ACC112 (cell line): ENCODE measurements at regions not wholly inside any gene's neighbourhood (a gene's known extent, or its start where the extent isn't known, plus 50 kb on each side); places are given as distances from the start of the nearest gene placed in this dataset.

ENCODE experiments used
- H2AFZ ChIP-seq: fragments of 200-600 bp; sonication (generic); one replicate; pipeline ENCODE4 v1.6.0; 2017; ENCODE audit warnings: antibody characterized with exemption, low read length; ENCODE audit not compliant: unreplicated experiment
- H3K27ac ChIP-seq: fragments of 200-600 bp; sonication (generic); 2 replicates; pipeline ENCODE4 v1.5.1; 2014; ENCODE audit warnings: low read depth, mild to moderate bottlenecking, antibody characterized with exemption, low read length, moderate library complexity
- H3K27me3 ChIP-seq: fragments of 200-600 bp; sonication (generic); 2 replicates; pipeline ENCODE4 v1.6.1; 2014; ENCODE audit warnings: mild to moderate bottlenecking, antibody characterized with exemption, low read length, moderate library complexity, mixed read lengths; ENCODE audit not compliant: insufficient read depth
- H3K36me3 ChIP-seq: fragments of 200-600 bp; sonication (generic); 2 replicates; pipeline ENCODE4 v1.6.1; 2016; ENCODE audit warnings: mild to moderate bottlenecking, antibody characterized with exemption, low read length, moderate library complexity, mixed read lengths; ENCODE audit not compliant: insufficient read depth
- H3K4me1 ChIP-seq: fragments of 200-600 bp; sonication (generic); one replicate; pipeline ENCODE4 v1.6.1; 2016; ENCODE audit warnings: low read length, mixed read lengths; ENCODE audit not compliant: insufficient read depth, unreplicated experiment, control insufficient read depth
- H3K4me3 ChIP-seq: fragments of 200-600 bp; sonication (generic); 2 replicates; pipeline ENCODE4 v1.5.1; 2014; ENCODE audit warnings: mild to moderate bottlenecking, low read depth, low read length
- H3K79me2 ChIP-seq: fragments of 200-600 bp; sonication (generic); one replicate; pipeline ENCODE4 v1.6.0; 2016; ENCODE audit warnings: low read length; ENCODE audit not compliant: control insufficient read depth, unreplicated experiment, insufficient read depth

DNA sequence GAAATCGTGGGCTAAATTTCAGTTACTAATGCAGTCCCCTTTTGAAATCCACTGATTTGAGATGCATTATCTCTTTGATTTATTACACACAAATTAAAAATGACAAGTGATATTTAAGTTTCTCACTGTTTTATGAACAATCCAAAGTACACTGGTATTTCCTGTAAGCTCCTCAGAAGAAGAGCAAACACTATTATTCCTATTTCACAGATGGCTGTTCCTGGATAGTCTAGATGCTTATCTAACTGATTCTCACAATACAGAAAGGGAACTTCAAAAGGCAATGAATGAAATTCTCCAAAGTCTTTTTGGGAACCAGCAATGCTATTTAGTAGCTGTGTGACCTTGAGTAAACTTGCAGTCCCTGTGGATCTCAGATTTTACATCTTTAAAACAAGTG, 404.7 kb upstream of the DAB2 start:
- Histone ChIP-seq H3K4me1 (no peaks in the 10 kb centered on the region), H3K27me3 (no peaks in the 10 kb centered on the region), H2AFZ (no peak overlapping the region), H3K27ac (no peak overlapping the region), H3K36me3 (no peaks in the 10 kb centered on the region), H3K79me2 (no peaks in the 10 kb centered on the region), H3K4me3 (no peak overlapping the region)

GRCh38 chr5:39826051-39826450, 401.3 kb upstream of the DAB2 start:
- Histone ChIP-seq H3K27ac (no peak overlapping the region), H3K4me3 (no peak overlapping the region), H3K79me2 (no peaks in the 10 kb centered on the region), H3K36me3 (no peaks in the 10 kb centered on the region), H3K27me3 (no peaks in the 10 kb centered on the region), H3K4me1 (no peaks in the 10 kb centered on the region), H2AFZ (no peak overlapping the region)

DNA sequence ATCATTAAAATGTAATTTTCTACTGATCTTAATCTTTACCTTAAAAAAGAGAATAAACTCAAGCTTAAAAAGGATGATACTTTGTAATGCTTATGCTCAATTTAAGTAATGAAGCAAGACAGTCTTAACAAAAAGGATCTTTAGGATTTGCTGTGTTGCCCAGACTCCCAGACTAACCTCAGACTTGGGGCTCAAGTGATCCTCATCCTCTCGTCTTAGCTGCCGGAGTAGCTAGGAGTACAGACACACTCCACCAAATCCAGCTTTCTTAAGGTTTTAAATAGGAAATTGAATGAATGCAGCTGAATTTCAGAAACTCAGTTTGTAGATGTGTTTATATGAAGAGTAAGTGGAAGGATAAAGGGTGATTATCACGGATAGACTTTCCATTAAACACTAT, 400.5 kb upstream of the DAB2 start:
- no peak overlapping the region for H2AFZ ChIP-seq
- no peaks in the 10 kb centered on the region for H3K79me2 ChIP-seq
- no peaks in the 10 kb centered on the region for H3K4me1 ChIP-seq
- no peak overlapping the region for H3K4me3 ChIP-seq
- H3K27ac ChIP-seq, result no peak overlapping the region
- no peaks in the 10 kb centered on the region for H3K36me3 ChIP-seq
- H3K27me3 ChIP-seq, result no peaks in the 10 kb centered on the region

DNA sequence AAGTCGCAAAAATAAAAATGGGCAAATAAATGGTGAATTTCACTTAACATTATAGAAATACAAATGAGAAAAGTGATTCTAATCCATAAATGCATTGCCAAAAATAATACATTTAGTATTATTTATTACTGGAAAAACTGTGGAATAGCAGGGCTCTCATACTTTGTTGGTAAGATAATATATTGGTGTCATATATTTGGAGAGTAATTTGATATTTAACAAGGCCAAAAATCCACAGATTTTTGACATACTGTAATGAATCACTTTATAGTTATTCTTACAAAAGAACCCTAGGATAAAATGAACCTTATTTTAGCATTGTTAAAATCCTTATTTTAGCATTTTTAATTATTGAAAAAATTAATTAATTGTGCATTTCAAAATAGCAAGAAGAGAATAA, 397.2 kb upstream of the DAB2 start:
- H3K4me1 ChIP-seq, result no peaks in the 10 kb centered on the region

DNA sequence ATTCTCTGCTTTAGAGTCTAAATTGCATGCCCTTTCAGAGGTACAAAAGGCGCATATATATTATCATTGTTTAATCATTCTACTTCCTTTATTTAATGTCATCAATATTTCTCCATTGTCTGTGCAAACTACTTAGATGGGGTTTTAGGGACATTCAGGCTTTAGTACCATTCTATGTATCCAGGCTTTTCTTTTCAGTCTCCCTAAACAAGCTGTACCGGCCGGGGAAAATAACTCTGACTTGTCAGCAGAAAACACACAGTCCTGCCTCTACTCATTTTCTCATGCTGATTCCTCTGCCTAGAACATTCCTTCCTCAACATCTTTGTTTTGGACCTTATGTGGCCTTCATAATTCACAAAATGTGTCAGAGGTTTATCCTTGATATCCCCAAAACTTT, 392.1 kb upstream of the DAB2 start:
- H3K79me2 ChIP-seq, result no peaks in the 10 kb centered on the region
- no peak overlapping the region for H3K4me3 ChIP-seq
- H3K27me3 ChIP-seq, result no peaks in the 10 kb centered on the region
- H3K4me1 ChIP-seq, result no peaks in the 10 kb centered on the region
- no peak overlapping the region for H2AFZ ChIP-seq
- no peak overlapping the region for H3K27ac ChIP-seq
- no peaks in the 10 kb centered on the region for H3K36me3 ChIP-seq

More for the DNA sequence above, 397.2 kb upstream of the DAB2 start:
- no peak overlapping the region for H3K4me3 ChIP-seq
- H3K36me3 ChIP-seq, result no peaks in the 10 kb centered on the region
- H3K27ac ChIP-seq, result no peak overlapping the region
- no peak overlapping the region for H2AFZ ChIP-seq
- H3K79me2 ChIP-seq, result no peaks in the 10 kb centered on the region
- H3K27me3 ChIP-seq, result no peaks in the 10 kb centered on the region

DNA sequence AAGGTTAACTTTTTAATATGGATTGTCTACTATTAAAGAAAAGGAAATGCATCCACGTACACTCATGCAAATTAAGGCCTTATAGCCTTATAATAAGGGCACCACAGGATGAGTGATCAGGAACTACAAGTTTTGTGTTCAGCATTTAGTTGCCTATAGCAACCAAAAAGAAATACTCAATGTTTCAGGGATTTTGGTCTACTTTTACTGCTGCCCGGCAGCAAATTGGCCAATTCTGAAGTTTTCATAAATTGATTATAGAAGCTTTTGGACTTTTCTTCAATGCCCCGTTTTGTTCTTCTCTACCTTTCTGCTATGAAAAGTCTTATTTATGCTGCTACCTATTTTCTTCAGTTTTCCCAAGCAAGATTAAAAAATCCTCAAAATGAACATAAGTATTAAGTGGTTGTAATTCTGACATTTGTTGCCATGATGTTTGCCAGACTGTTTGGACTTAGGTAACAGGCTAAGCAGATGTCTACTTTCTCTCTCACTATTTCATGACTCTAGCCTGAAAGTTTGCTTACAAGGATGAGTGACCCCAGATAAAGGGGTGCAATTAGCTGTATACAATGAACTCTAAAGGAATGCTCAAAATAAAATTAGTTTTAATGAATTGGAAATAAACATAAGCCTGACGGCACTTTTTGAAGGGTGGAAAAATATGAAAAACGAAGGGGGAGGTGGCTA, 391.5 kb upstream of the DAB2 start:
- Histone ChIP-seq H2AFZ (no peak overlapping the region), H3K4me1 (no peaks in the 10 kb centered on the region), H3K36me3 (no peaks in the 10 kb centered on the region), H3K27ac (no peak overlapping the region), H3K27me3 (no peaks in the 10 kb centered on the region), H3K79me2 (no peaks in the 10 kb centered on the region), H3K4me3 (no peak overlapping the region)

GRCh38 chr5:39815711-39816110, 390.9 kb upstream of the DAB2 start:
- Histone ChIP-seq H2AFZ (no peak overlapping the region), H3K4me1 (no peaks in the 10 kb centered on the region), H3K4me3 (no peak overlapping the region), H3K79me2 (no peaks in the 10 kb centered on the region), H3K36me3 (no peaks in the 10 kb centered on the region), H3K27me3 (no peaks in the 10 kb centered on the region), H3K27ac (no peak overlapping the region)

- H3K36me3 ChIP-seq, result no peaks in the 10 kb centered on the region
- H3K4me3 ChIP-seq, result no peak overlapping the region
- no peak overlapping the region for H2AFZ ChIP-seq
- H3K79me2 ChIP-seq, result no peaks in the 10 kb centered on the region
- H3K27ac ChIP-seq, result no peak overlapping the region
- no peaks in the 10 kb centered on the region for H3K27me3 ChIP-seq
- H3K4me1 ChIP-seq, result no peaks in the 10 kb centered on the region
Observed at GRCh38 chr5:39811381-39811780, 386.6 kb upstream of the DAB2 start.

- Histone ChIP-seq H3K4me1 (no peaks in the 10 kb centered on the region), H2AFZ (no peak overlapping the region), H3K4me3 (no peak overlapping the region), H3K36me3 (no peaks in the 10 kb centered on the region), H3K79me2 (no peaks in the 10 kb centered on the region), H3K27ac (no peak overlapping the region), H3K27me3 (no peaks in the 10 kb centered on the region)
Observed at GRCh38 chr5:39808656-39809055, 383.9 kb upstream of the DAB2 start.

- H2AFZ ChIP-seq, result no peak overlapping the region
- no peaks in the 10 kb centered on the region for H3K79me2 ChIP-seq
- H3K27ac ChIP-seq, result no peak overlapping the region
- no peaks in the 10 kb centered on the region for H3K4me1 ChIP-seq
- no peaks in the 10 kb centered on the region for H3K27me3 ChIP-seq
- no peaks in the 10 kb centered on the region for H3K36me3 ChIP-seq
- no peak overlapping the region for H3K4me3 ChIP-seq
Observed at GRCh38 chr5:39801306-39801705, 376.5 kb upstream of the DAB2 start.

DNA sequence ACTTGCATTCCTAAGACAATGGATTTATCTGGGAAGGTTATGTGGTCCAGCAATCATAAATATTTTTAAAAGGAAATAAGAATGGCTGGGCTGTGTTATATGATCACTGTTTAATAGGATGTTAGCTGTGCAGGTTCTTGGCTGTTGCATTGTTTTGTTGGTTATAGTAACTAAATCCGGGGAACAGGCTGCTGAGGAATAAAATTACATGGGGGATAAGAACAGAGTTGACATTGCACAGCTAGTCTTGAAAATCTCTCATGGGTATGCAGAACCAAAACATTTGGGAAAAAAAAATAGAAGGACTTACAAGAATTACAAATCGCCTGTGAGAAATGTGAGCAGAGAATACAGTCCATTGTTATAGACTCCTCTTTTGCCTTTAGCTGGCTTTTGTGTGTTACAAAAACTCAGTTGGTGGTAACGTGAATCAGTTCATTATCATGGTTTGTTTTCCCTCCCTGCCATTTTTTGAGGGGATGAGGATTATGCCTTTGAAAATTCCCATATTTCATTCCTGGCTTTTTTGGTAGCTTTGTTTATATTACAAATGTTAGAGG, 375.3 kb upstream of the DAB2 start:
- Histone ChIP-seq H3K79me2 (no peaks in the 10 kb centered on the region), H3K4me3 (no peak overlapping the region), H3K36me3 (no peaks in the 10 kb centered on the region), H3K27me3 (no peaks in the 10 kb centered on the region), H3K27ac (no peak overlapping the region), H3K4me1 (no peaks in the 10 kb centered on the region), H2AFZ (no peak overlapping the region)
